BJ (cell line): ENCODE measurements at regions not wholly inside any gene's neighbourhood (a gene's known extent, or its start where the extent isn't known, plus 50 kb on each side); places are given as distances from the start of the nearest gene placed in this dataset.
A peak's percentile ranks its signal among the peaks of the same experiment; 100 is the strongest.
"Not testable (repeated sequence)": the region's sequence is repeated elsewhere in the genome, so short reads cannot be mapped to it uniquely, and the experiment has no call there.

ENCODE experiments used
- CTCF ChIA-PET: fragments of 350-600 bp; formaldehyde crosslinking; extraction: SDS; loops from one replicate; lab custom pipeline; 2021; ENCODE audit warnings: antibody characterized with exemption, inconsistent platforms; lab: Yijun Ruan, JAX
- POLR2A ChIA-PET: fragments of 300-600 bp; sonication (Branson Sonifier 250); formaldehyde crosslinking; extraction: SDS; loops from one replicate; lab custom pipeline; 2021; ENCODE audit warnings: antibody characterized with exemption; lab: Charles Lee
- DNase-seq: peaks from one replicate; pipeline ENCODE4 v3.0.0-alpha.2; 2011; ENCODE audit warnings: low read depth
- H3K27me3 ChIP-seq: 2 replicates; pipeline ENCODE4 v1.6.0; 2011; ENCODE audit warnings: low read length; ENCODE audit not compliant: control insufficient read depth, insufficient read depth
- H3K36me3 ChIP-seq: 2 replicates; pipeline ENCODE4 v1.5.1; 2011; ENCODE audit warnings: low read length; ENCODE audit not compliant: control insufficient read depth, insufficient read depth
- H3K4me3 ChIP-seq: 2 replicates; pipeline ENCODE4 v1.5.1; 2011; ENCODE audit warnings: low read depth, mild to moderate bottlenecking, control low read depth, low read length
- TF ChIP-seq, protein P1 (sequence below): IDR thresholded peaks from 2 replicates; pipeline ENCODE4 v1.5.1; 2011; ENCODE audit warnings: low read depth, mild to moderate bottlenecking, control low read depth, inconsistent platforms, low read length, moderate library complexity; ENCODE audit not compliant: insufficient read depth

DNA sequence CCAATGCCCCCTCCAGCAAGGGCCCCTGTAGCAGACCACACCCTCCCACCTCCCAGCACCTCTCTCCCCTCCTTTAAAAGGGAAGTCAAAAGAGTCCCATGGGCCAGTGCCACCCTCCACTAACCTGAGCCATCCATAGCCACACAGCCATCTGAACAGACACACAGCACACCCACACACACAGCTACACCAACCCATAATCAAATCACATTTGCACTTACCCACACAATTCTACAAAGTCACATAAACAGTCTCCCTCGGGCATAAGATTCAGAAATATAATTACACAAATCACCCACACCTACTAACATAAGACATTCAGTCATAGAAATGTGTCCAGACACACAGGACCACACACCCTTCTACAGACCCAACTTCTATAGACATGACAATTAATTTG is 96.3 kb downstream of the HIF1AN start:
- H3K36me3 ChIP-seq, result no peaks in the 10 kb centered on the region
- no peak overlapping the region for H3K4me3 ChIP-seq
- no peak for DNase-seq
- peaks cover 4% of the 10 kb centered on the region for H3K27me3 ChIP-seq
- ChIA-PET POLR2A (no interaction called here), CTCF (interaction anchor here (1.6 kb wide), 1 partner anchor 13 kb away, joined by 5 read pairs; no protein-coding TSS in a partner anchor)
- TF ChIP-seq, protein P1, sequence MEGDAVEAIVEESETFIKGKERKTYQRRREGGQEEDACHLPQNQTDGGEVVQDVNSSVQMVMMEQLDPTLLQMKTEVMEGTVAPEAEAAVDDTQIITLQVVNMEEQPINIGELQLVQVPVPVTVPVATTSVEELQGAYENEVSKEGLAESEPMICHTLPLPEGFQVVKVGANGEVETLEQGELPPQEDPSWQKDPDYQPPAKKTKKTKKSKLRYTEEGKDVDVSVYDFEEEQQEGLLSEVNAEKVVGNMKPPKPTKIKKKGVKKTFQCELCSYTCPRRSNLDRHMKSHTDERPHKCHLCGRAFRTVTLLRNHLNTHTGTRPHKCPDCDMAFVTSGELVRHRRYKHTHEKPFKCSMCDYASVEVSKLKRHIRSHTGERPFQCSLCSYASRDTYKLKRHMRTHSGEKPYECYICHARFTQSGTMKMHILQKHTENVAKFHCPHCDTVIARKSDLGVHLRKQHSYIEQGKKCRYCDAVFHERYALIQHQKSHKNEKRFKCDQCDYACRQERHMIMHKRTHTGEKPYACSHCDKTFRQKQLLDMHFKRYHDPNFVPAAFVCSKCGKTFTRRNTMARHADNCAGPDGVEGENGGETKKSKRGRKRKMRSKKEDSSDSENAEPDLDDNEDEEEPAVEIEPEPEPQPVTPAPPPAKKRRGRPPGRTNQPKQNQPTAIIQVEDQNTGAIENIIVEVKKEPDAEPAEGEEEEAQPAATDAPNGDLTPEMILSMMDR, result no peak

DNA sequence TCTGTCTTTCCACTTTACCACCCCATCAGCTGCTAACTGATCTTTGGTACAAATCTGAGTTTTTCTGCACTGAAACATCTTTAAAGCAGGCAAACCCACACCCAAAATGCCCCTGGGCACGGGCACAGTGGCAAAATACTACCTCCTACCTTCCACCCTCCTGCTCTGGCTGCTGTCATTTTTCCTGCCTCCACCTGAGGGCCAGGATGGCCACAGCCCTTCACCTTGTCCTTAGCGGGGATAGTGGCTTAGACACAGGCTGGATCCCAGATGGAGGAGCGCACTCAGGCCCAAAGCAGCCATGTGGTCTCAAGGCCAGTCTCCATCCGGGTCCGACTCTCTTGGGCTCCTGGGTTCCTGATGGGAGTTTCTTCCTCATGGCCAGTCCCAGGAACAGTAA is 98.3 kb downstream of the HIF1AN start:
- ChIA-PET CTCF (no interaction called here), POLR2A (no interaction called here)
- TF ChIP-seq, protein P1, result no peak

DNA sequence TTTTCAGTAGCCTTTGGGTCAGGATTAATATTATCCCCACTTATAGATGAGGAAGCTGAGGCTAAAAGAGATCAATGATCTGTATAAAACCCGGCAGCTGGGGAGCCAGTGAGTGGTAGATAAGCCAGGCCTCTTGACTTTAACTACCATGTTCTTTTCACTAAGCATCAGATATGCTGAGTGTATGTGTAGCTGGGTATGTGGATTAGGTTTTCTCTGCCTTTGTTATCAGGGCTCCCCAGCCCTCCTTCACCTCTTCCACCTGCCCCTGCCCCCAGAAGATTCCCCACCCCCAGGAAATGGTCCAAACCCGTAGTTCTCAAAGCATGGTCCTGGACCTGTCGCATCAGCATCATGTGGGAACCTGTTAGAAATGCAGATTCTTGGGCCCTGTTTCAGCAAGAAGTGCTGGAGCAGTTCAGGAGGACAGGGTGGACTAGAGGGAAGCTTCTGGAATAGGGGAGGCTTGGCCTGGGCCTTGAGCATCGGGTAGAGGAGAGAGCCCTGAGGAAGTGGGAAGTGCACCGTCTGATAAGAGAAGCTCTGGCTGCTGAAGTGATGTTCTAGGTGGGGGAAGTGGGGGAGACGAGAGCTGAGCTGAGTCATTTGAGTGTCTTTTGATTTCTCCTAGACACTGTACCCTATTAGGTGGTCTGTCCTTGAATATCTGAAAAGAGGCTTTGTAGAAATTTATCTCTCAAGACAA is 101.3 kb downstream of the HIF1AN start:
- no peak overlapping the region for H3K4me3 ChIP-seq
- POLR2A ChIA-PET, result no interaction called here
- H3K36me3 ChIP-seq, result no peaks in the 10 kb centered on the region
- DNase-seq, result no peak
- TF ChIP-seq, protein P1, result no peak
- peaks cover 7% of the 10 kb centered on the region for H3K27me3 ChIP-seq
- CTCF ChIA-PET, result interaction anchor here (0.6 to 2.1 kb wide), 2 partner anchors 10 to 21 kb away, joined by 3 to 5 read pairs; no protein-coding TSS in a partner anchor

More for the DNA sequence above, 98.3 kb downstream of the HIF1AN start:
- DNase-seq, result no peak
- Histone ChIP-seq H3K27me3 (peaks cover 5% of the 10 kb centered on the region), H3K36me3 (no peaks in the 10 kb centered on the region), H3K4me3 (no peak overlapping the region)

DNA sequence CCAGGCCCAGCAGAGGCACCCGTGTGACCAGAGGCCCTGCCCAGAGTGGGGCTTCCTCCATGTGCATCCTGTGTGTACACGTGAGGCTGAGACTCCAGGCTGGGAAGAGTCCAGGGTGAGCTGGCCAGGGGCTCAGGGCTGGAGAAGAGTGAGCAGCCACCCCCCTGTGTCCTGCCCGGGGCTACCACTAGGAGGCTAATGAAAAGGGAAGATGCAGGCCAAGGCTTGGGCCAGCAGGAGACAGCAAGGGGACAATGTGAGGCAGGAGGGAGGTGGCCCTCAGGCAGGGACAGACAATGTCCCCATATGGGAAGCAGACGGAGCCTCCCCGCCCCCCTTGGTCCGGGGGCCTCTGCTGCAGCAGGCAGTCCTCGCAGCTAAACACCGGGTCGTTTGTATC is 102.0 kb downstream of the HIF1AN start:
- TF ChIP-seq, protein P1, result peak; percentile 49
- no peaks in the 10 kb centered on the region for H3K36me3 ChIP-seq
- POLR2A ChIA-PET, result no interaction called here
- H3K4me3 ChIP-seq, result no peak overlapping the region
- no peak for DNase-seq
- CTCF ChIA-PET, result interaction anchor here (2.1 kb wide), 1 partner anchor 22 kb away, joined by 5 read pairs; no protein-coding TSS in a partner anchor
- peaks cover 11% of the 10 kb centered on the region for H3K27me3 ChIP-seq

DNA sequence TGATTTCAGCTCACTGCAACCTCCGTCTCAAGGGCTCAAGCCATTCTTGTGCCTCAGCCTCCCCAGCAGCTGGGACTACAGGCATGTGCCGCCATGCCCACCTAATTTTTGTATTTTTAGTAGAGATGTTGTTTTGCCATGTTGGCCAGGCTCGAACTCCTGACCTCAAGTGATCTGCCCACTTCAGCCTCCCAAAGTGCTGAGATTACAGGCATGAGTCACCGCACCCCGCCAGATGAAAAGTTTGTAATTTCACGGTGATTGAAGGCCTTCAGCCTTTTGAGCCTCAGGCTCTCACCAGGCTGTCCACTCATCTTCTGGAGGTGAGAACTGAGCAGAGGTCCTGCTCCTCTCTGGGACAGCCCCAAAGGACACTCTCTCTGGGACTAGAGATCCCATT is 103.2 kb downstream of the HIF1AN start:
- H3K36me3 ChIP-seq, POLR2A ChIA-PET, H3K4me3 ChIP-seq, DNase-seq, CTCF ChIA-PET: not testable (repeated sequence)
- H3K27me3 ChIP-seq, result peaks cover 11% of the 10 kb centered on the region
